GM12878 (cell line): ENCODE measurements at regions not wholly inside any gene's neighbourhood (a gene's known extent, or its start where the extent isn't known, plus 50 kb on each side); places are given as distances from the start of the nearest gene placed in this dataset.

Experiments
- CHD1 ChIP-seq: IDR thresholded peaks from 2 replicates; pipeline ENCODE4 v1.6.1; 2012; ENCODE audit warnings: low read depth, low read length, improper control_type of control experiment
- CREM ChIP-seq: IDR thresholded peaks from 2 replicates; pipeline ENCODE4 v1.6.1; 2014; ENCODE audit warnings: antibody characterized with exemption, low read depth
- CTCF ChIP-seq, 3 experiments: IDR thresholded peaks in 2 of 3; conservative IDR thresholded peaks in 1 of 3; 2 replicates each; pipeline ENCODE4 v1.5.1; 2011; ENCODE audit warnings: low read depth in 3 of 3, low read length in 3 of 3, mild to moderate bottlenecking in 3 of 3, control low read depth in 2 of 3, moderate library complexity in 2 of 3, inconsistent platforms in 1 of 3, mixed read lengths in 1 of 3; ENCODE audit not compliant: control insufficient read depth in 2 of 3, insufficient read depth in 1 of 3; ENCODE audit errors: extremely low read depth in 1 of 3
- E2F4 ChIP-seq: IDR thresholded peaks from 2 replicates; pipeline ENCODE4 v1.6.1; 2012; ENCODE audit warnings: low read depth, low read length, improper control_type of control experiment
- HDGF ChIP-seq: fragments of 450-650 bp; IDR thresholded peaks from 2 replicates; pipeline ENCODE4 v1.6.1; 2016; ENCODE audit warnings: antibody characterized with exemption
- JUNB ChIP-seq: IDR thresholded peaks from 2 replicates; pipeline ENCODE4 v1.6.1; 2016; ENCODE audit warnings: antibody characterized with exemption, mild to moderate bottlenecking
- MXI1 ChIP-seq: fragments of 150-350 bp; IDR thresholded peaks from 2 replicates; pipeline ENCODE4 v1.6.1; 2011; ENCODE audit warnings: low read depth, mild to moderate bottlenecking, inconsistent platforms, low read length, improper control_type of control experiment
- POLR2A ChIP-seq: IDR thresholded peaks from 2 replicates; pipeline ENCODE4 v1.6.1; 2011; ENCODE audit warnings: low read depth, mild to moderate bottlenecking, low read length
- SP1 ChIP-seq: IDR thresholded peaks from one replicate; pipeline ENCODE4 v1.6.1; 2011; ENCODE audit warnings: low read depth, low read length
- SUPT20H ChIP-seq: IDR thresholded peaks from 2 replicates; pipeline ENCODE4 v1.6.1; 2011; ENCODE audit warnings: low read depth, mild to moderate bottlenecking, low read length, moderate library complexity, borderline replicate concordance; ENCODE audit not compliant: control insufficient read depth
- TARDBP ChIP-seq: IDR thresholded peaks from 2 replicates; pipeline ENCODE4 v1.6.1; 2016; ENCODE audit warnings: borderline replicate concordance
- YY1 ChIP-seq: IDR thresholded peaks from 2 replicates; pipeline ENCODE4 v1.6.1; 2011; ENCODE audit warnings: low read depth, mild to moderate bottlenecking, low read length
- TF ChIP-seq, protein P1 (sequence below): IDR thresholded peaks from 2 replicates; pipeline ENCODE4 v1.6.1; 2012; ENCODE audit warnings: low read depth, low read length, improper control_type of control experiment
- TF ChIP-seq, protein P2 (sequence below): fragments of 150-350 bp; IDR thresholded peaks from 2 replicates; pipeline ENCODE4 v1.6.1; 2014; ENCODE audit warnings: mild to moderate bottlenecking, low read depth, low read length

GRCh38 chr2:220890931-220891330, 681.2 kb downstream of the EPHA4 start:
- TF ChIP-seq MXI1 (no peak), CHD1 (no peak), CTCF (IDR thresholded peaks at IDR 0.05 in 2 of 3, conservative IDR thresholded peaks at IDR 0.05 in 1 of 3; ENCODE audit: control insufficient read depth in 2 of 3, extremely low read depth in 1 of 3, insufficient read depth in 1 of 3, low read depth in 3 of 3, low read length in 3 of 3) (no peak), YY1 (no peak), SUPT20H (no peak), SP1 (no peak), TARDBP (no peak), POLR2A (no peak), E2F4 (no peak), HDGF (no peak), CREM (no peak), JUNB (no peak)
- TF ChIP-seq, protein P1, sequence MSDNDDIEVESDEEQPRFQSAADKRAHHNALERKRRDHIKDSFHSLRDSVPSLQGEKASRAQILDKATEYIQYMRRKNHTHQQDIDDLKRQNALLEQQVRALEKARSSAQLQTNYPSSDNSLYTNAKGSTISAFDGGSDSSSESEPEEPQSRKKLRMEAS, result no peak
- TF ChIP-seq, protein P2, sequence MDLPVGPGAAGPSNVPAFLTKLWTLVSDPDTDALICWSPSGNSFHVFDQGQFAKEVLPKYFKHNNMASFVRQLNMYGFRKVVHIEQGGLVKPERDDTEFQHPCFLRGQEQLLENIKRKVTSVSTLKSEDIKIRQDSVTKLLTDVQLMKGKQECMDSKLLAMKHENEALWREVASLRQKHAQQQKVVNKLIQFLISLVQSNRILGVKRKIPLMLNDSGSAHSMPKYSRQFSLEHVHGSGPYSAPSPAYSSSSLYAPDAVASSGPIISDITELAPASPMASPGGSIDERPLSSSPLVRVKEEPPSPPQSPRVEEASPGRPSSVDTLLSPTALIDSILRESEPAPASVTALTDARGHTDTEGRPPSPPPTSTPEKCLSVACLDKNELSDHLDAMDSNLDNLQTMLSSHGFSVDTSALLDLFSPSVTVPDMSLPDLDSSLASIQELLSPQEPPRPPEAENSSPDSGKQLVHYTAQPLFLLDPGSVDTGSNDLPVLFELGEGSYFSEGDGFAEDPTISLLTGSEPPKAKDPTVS, result no peak
